ENCODE measurements at regions not wholly inside any gene's neighbourhood (a gene's known extent, or its start where the extent isn't known, plus 50 kb on each side); places are given as distances from the start of the nearest gene placed in this dataset.

- 58 to 69% methylated on average over 6 of the region's 6 CpGs for WGBS, 2 donors
Measured at GRCh38 chr3:35528728-35529127, 110.6 kb upstream of the ARPP21 start.

GRCh38 chr3:35529337-35529736, 110.0 kb upstream of the ARPP21 start:
- WGBS, 2 donors: 78 to 90% methylated on average over 6 of the region's 6 CpGs
- Histone ChIP-seq H3K4me1 (no peaks in the 10 kb centered on the region), H3K4me3 (no peak overlapping the region), H3K27me3 (no peaks in the 10 kb centered on the region), H3K9me3 (no peaks in the 10 kb centered on the region), H3K36me3 (ENCODE audit: low read depth, missing control alignments) (no peaks in the 10 kb centered on the region), H3K27ac (no peak overlapping the region)
- intact Hi-C loops (cut with DNase I; ENCODE audit: low total_unique reads): no loop called here
- TF ChIP-seq POLR2A (IDR thresholded peaks at IDR 0.05) (no peak), CTCF (IDR thresholded peaks at IDR 0.05) (no peak)
- no peak for DNase-seq

More at GRCh38 chr3:35528728-35529127, 110.6 kb upstream of the ARPP21 start:
- no peak for DNase-seq
- H3K27me3 ChIP-seq: no peaks in the 10 kb centered on the region
- no peak overlapping the region for H3K4me3 ChIP-seq
- TF ChIP-seq POLR2A (IDR thresholded peaks at IDR 0.05) (no peak), CTCF (IDR thresholded peaks at IDR 0.05) (no peak)
- no peaks in the 10 kb centered on the region for H3K9me3 ChIP-seq
- no peaks in the 10 kb centered on the region for H3K36me3 ChIP-seq (ENCODE audit: low read depth, missing control alignments)
- intact Hi-C loops (cut with DNase I; ENCODE audit: low total_unique reads): no loop called here
- H3K4me1 ChIP-seq: no peaks in the 10 kb centered on the region
- no peak overlapping the region for H3K27ac ChIP-seq

- WGBS, 2 donors: 44 to 71% methylated on average over 1 of the region's 1 CpG
- no peak for TF ChIP-seq POLR2A (IDR thresholded peaks at IDR 0.05)
- no peak for TF ChIP-seq CTCF (IDR thresholded peaks at IDR 0.05)
Measured at GRCh38 chr3:35537265-35537664, 102.1 kb upstream of the ARPP21 start.

GRCh38 chr3:35544976-35545375, 94.3 kb upstream of the ARPP21 start:
- intact Hi-C loops (cut with DNase I; ENCODE audit: low total_unique reads): no loop called here
- Histone ChIP-seq H3K27me3 (no peaks in the 10 kb centered on the region), H3K9me3 (no peaks in the 10 kb centered on the region), H3K4me3 (no peak overlapping the region), H3K4me1 (no peaks in the 10 kb centered on the region), H3K36me3 (ENCODE audit: low read depth, missing control alignments) (no peaks in the 10 kb centered on the region), H3K27ac (no peak overlapping the region)
- WGBS, 2 donors: 65 to 89% methylated on average over 1 of the region's 1 CpG
- TF ChIP-seq POLR2A (IDR thresholded peaks at IDR 0.05) (no peak), CTCF (IDR thresholded peaks at IDR 0.05) (no peak)
- DNase-seq: no peak

More at GRCh38 chr3:35537265-35537664, 102.1 kb upstream of the ARPP21 start:
- Histone ChIP-seq H3K4me3 (no peak overlapping the region), H3K4me1 (no peaks in the 10 kb centered on the region), H3K27me3 (no peaks in the 10 kb centered on the region), H3K9me3 (no peaks in the 10 kb centered on the region), H3K27ac (no peak overlapping the region), H3K36me3 (ENCODE audit: low read depth, missing control alignments) (no peaks in the 10 kb centered on the region)
- no peak for DNase-seq
- intact Hi-C loops (cut with DNase I; ENCODE audit: low total_unique reads): no loop called here

GRCh38 chr3:35549690-35550089, 89.6 kb upstream of the ARPP21 start:
- Histone ChIP-seq H3K27ac (no peak overlapping the region), H3K36me3 (ENCODE audit: low read depth, missing control alignments) (no peaks in the 10 kb centered on the region), H3K27me3 (no peaks in the 10 kb centered on the region), H3K9me3 (no peaks in the 10 kb centered on the region), H3K4me3 (no peak overlapping the region), H3K4me1 (no peaks in the 10 kb centered on the region)
- 32 to 37% methylated on average over 1 of the region's 1 CpG for WGBS, 2 donors
- TF ChIP-seq POLR2A (IDR thresholded peaks at IDR 0.05) (no peak), CTCF (IDR thresholded peaks at IDR 0.05) (no peak)
- DNase-seq: peak; percentile 60
- intact Hi-C loops (cut with DNase I; ENCODE audit: low total_unique reads): no loop called here
